GM21825 (cell line): ENCODE measurements at regions not wholly inside any gene's neighbourhood (a gene's known extent, or its start where the extent isn't known, plus 50 kb on each side); places are given as distances from the start of the nearest gene placed in this dataset.
"Not testable (repeated sequence)": the region's sequence is repeated elsewhere in the genome, so short reads cannot be mapped to it uniquely, and the experiment has no call there.

Experiments
- ATAC-seq: cut with Tn5 transposase; IDR thresholded peaks from one replicate; pipeline ENCODE4 v1.9.1; 2021; ENCODE audit warnings: mild to moderate bottlenecking, moderate library complexity; ENCODE audit not compliant: unreplicated experiment

- ATAC-seq = no peak
Observed at GRCh38 chr1:30575066-30575465, 148.3 kb downstream of the MATN1 start.

- ATAC-seq = no peak
Observed at GRCh38 chr1:30572192-30572591, 151.2 kb downstream of the MATN1 start.

GRCh38 chr1:30571380-30571779 is 152.0 kb downstream of the MATN1 start:
- no peak for ATAC-seq

- no peak for ATAC-seq
Observed at GRCh38 chr1:30569384-30569783, 154.0 kb downstream of the MATN1 start.

GRCh38 chr1:30562559-30562958 is 160.8 kb downstream of the MATN1 start:
- no peak for ATAC-seq

- ATAC-seq = no peak
Observed at GRCh38 chr1:30551603-30552002, 171.8 kb downstream of the MATN1 start.

GRCh38 chr1:30550365-30551220 is 172.8 kb downstream of the MATN1 start:
- no peak for ATAC-seq

GRCh38 chr1:30549872-30550271 is 173.5 kb downstream of the MATN1 start:
- not testable (repeated sequence) for ATAC-seq

- ATAC-seq = no peak
Observed at GRCh38 chr1:30548294-30548693, 175.1 kb downstream of the MATN1 start.

GRCh38 chr1:30547326-30547725 is 176.1 kb downstream of the MATN1 start:
- ATAC-seq = not testable (repeated sequence)

- ATAC-seq = no peak
Observed at GRCh38 chr1:30545365-30545764, 178.0 kb downstream of the MATN1 start.

GRCh38 chr1:30541721-30542485 is 181.5 kb downstream of the MATN1 start:
- ATAC-seq = no peak

- no peak for ATAC-seq
Observed at GRCh38 chr1:30540611-30541192, 182.7 kb downstream of the MATN1 start.

GRCh38 chr1:30539884-30540283 is 183.5 kb downstream of the MATN1 start:
- no peak for ATAC-seq

- no peak for ATAC-seq
Observed at GRCh38 chr1:30538993-30539867, 184.2 kb downstream of the MATN1 start.

GRCh38 chr1:30538226-30538992 is 185.0 kb downstream of the MATN1 start:
- no peak for ATAC-seq

GRCh38 chr1:30537279-30537678 is 186.1 kb downstream of the MATN1 start:
- no peak for ATAC-seq

GRCh38 chr1:30536530-30536929 is 186.9 kb downstream of the MATN1 start:
- ATAC-seq = no peak

GRCh38 chr1:30535595-30536325 is 187.6 kb downstream of the MATN1 start:
- ATAC-seq = no peak
